Neural cell (in vitro differentiated cells): ENCODE measurements at regions not wholly inside any gene's neighbourhood (a gene's known extent, or its start where the extent isn't known, plus 50 kb on each side); places are given as distances from the start of the nearest gene placed in this dataset.

Source experiments
- H2AFZ ChIP-seq: fragments of 200-600, 300-800 bp; sonication (generic), shearing (Covaris generic); 2 replicates; pipeline ENCODE4 v1.6.0; 2014; ENCODE audit warnings: low read depth, mild to moderate bottlenecking, antibody characterized with exemption, low read length, moderate library complexity
- H3F3A ChIP-seq: fragments of 200-600 bp; shearing (Covaris generic); 2 replicates; pipeline ENCODE4 v1.6.1; 2016; ENCODE audit warnings: mild to moderate bottlenecking, moderate library complexity, mixed read lengths, antibody characterized with exemption, low read length; ENCODE audit not compliant: insufficient read depth, poor library complexity, severe bottlenecking
- H3K27ac ChIP-seq: fragments of 200-600, 300-800 bp; sonication (generic), shearing (Covaris generic); 2 replicates; pipeline ENCODE4 v1.5.1; 2014; ENCODE audit warnings: mild to moderate bottlenecking, low read length, moderate library complexity
- H3K27me3 ChIP-seq: fragments of 300-800, 200-600 bp; sonication (generic), shearing (Covaris generic); 2 replicates; pipeline ENCODE4 v1.6.0; 2014; ENCODE audit warnings: mild to moderate bottlenecking, low read depth, low read length, moderate library complexity; ENCODE audit not compliant: insufficient read depth
- H3K36me3 ChIP-seq: fragments of 300-800, 200-600 bp; sonication (generic), shearing (Covaris generic); 2 replicates; pipeline ENCODE4 v1.5.1; 2014; ENCODE audit warnings: mild to moderate bottlenecking, antibody characterized with exemption, low read length, moderate library complexity; ENCODE audit not compliant: insufficient read depth
- H3K4me2 ChIP-seq: fragments of 300-800, 200-600 bp; sonication (generic), shearing (Covaris generic); 2 replicates; pipeline ENCODE4 v1.6.0; 2014; ENCODE audit warnings: mild to moderate bottlenecking, low read length
- H3K4me3 ChIP-seq: fragments of 300-800, 200-600 bp; sonication (generic), shearing (Covaris generic); 2 replicates; pipeline ENCODE4 v1.5.1; 2014; ENCODE audit warnings: mild to moderate bottlenecking, low read length, moderate library complexity
- H3K79me2 ChIP-seq: fragments of 200-600 bp; shearing (Covaris generic); replicated peaks from 2 replicates; pipeline ENCODE4 v1.6.0; 2014; ENCODE audit warnings: mild to moderate bottlenecking, low read length, moderate library complexity; ENCODE audit not compliant: insufficient read depth
- H3K9ac ChIP-seq: fragments of 300-800, 200-600 bp; sonication (generic), shearing (Covaris generic); 2 replicates; pipeline ENCODE4 v1.6.1; 2016; ENCODE audit warnings: mild to moderate bottlenecking, low read length, mixed read lengths
- H3K9me2 ChIP-seq: fragments of 200-600 bp; shearing (Covaris generic); 2 replicates; pipeline ENCODE4 v1.6.1; 2016; ENCODE audit warnings: mild to moderate bottlenecking, low read length, mixed read lengths; ENCODE audit not compliant: insufficient read depth
- H3K9me3 ChIP-seq: fragments of 200-600, 300-800 bp; sonication (generic), shearing (Covaris generic); 2 replicates; pipeline ENCODE4 v1.6.1; 2016; ENCODE audit warnings: mild to moderate bottlenecking, mixed run types, low read length, moderate library complexity, mixed read lengths
- H4K20me1 ChIP-seq: fragments of 200-600 bp; shearing (Covaris generic); 2 replicates; pipeline ENCODE4 v1.6.1; 2016; ENCODE audit warnings: mild to moderate bottlenecking, mixed run types; ENCODE audit not compliant: insufficient read depth
- EP300 ChIP-seq: fragments of 450-650 bp; conservative IDR thresholded peaks from 2 replicates; pipeline ENCODE4 v1.6.1; 2014; ENCODE audit warnings: antibody characterized with exemption, mild to moderate bottlenecking, moderate library complexity; ENCODE audit not compliant: poor library complexity, severe bottlenecking
- EZH2 ChIP-seq: fragments of 200-600, 300-800 bp; shearing (Covaris generic), sonication (generic); IDR thresholded peaks from 2 replicates; pipeline ENCODE4 v1.6.1; 2014; ENCODE audit warnings: antibody characterized with exemption, low read length, borderline replicate concordance, mild to moderate bottlenecking; ENCODE audit not compliant: insufficient read depth, poor library complexity, severe bottlenecking
- MXI1 ChIP-seq: fragments of 450-650 bp; conservative IDR thresholded peaks from 2 replicates; pipeline ENCODE4 v1.6.1; 2014; ENCODE audit warnings: antibody characterized with exemption, mild to moderate bottlenecking; ENCODE audit not compliant: poor library complexity, severe bottlenecking
- POLR2AphosphoS5 ChIP-seq: IDR thresholded peaks from 2 replicates; pipeline ENCODE4 v1.6.1; 2012
- RAD21 ChIP-seq: fragments of 450-650 bp; conservative IDR thresholded peaks from 2 replicates; pipeline ENCODE4 v1.6.1; 2014; ENCODE audit warnings: antibody characterized with exemption, mild to moderate bottlenecking, moderate library complexity
- SMC3 ChIP-seq: fragments of 450-650 bp; conservative IDR thresholded peaks from 2 replicates; pipeline ENCODE4 v1.6.1; 2014; ENCODE audit warnings: antibody characterized with exemption, mild to moderate bottlenecking, moderate library complexity; ENCODE audit not compliant: poor library complexity
- TAF1 ChIP-seq: IDR thresholded peaks from 2 replicates; pipeline ENCODE4 v1.6.1; 2012; ENCODE audit warnings: low read depth
- TF ChIP-seq, protein P1 (sequence below): IDR thresholded peaks from 2 replicates; pipeline ENCODE4 v1.6.1; 2012; ENCODE audit warnings: borderline replicate concordance
- TF ChIP-seq, protein P2 (sequence below): fragments of 450-650 bp; IDR thresholded peaks from 2 replicates; pipeline ENCODE4 v1.5.1; 2014; ENCODE audit warnings: antibody characterized with exemption, mild to moderate bottlenecking, moderate library complexity; ENCODE audit not compliant: poor library complexity, severe bottlenecking

DNA sequence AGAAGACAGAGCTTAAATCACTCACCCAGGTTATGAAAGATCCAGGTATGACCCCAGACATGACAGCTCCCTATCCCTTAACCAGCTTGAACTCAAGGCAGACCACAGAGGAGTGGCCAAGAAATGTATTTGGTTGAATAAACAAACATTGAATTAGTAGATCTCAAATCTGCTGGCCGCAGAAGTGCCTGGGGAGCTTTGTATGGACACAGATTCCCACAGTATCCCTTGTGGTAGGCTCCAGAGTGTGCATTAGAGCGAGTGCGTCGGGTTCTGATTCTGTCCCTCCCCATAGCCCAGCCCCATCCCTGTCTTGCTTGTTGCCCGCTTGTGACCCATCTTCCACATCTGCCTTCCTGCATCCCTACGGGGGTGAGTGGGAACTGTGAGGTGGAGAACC lies 118.8 kb upstream of the FOXF1 start:
- Histone ChIP-seq H3K4me2 (no peak overlapping the region), H3K4me3 (no peak overlapping the region), H3K9me2 (no peaks in the 10 kb centered on the region), H4K20me1 (no peaks in the 10 kb centered on the region), H3K9ac (no peak overlapping the region), H3K36me3 (no peaks in the 10 kb centered on the region), H3K27ac (no peak overlapping the region), H2AFZ (no peak overlapping the region), H3F3A (no peaks in the 10 kb centered on the region), H3K79me2 (no peaks in the 10 kb centered on the region), H3K27me3 (no peaks in the 10 kb centered on the region), H3K9me3 (no peaks in the 10 kb centered on the region)
- TF ChIP-seq MXI1 (no peak), POLR2AphosphoS5 (no peak), EP300 (no peak), RAD21 (no peak), TAF1 (no peak), SMC3 (no peak), EZH2 (no peak)
- TF ChIP-seq, protein P1, sequence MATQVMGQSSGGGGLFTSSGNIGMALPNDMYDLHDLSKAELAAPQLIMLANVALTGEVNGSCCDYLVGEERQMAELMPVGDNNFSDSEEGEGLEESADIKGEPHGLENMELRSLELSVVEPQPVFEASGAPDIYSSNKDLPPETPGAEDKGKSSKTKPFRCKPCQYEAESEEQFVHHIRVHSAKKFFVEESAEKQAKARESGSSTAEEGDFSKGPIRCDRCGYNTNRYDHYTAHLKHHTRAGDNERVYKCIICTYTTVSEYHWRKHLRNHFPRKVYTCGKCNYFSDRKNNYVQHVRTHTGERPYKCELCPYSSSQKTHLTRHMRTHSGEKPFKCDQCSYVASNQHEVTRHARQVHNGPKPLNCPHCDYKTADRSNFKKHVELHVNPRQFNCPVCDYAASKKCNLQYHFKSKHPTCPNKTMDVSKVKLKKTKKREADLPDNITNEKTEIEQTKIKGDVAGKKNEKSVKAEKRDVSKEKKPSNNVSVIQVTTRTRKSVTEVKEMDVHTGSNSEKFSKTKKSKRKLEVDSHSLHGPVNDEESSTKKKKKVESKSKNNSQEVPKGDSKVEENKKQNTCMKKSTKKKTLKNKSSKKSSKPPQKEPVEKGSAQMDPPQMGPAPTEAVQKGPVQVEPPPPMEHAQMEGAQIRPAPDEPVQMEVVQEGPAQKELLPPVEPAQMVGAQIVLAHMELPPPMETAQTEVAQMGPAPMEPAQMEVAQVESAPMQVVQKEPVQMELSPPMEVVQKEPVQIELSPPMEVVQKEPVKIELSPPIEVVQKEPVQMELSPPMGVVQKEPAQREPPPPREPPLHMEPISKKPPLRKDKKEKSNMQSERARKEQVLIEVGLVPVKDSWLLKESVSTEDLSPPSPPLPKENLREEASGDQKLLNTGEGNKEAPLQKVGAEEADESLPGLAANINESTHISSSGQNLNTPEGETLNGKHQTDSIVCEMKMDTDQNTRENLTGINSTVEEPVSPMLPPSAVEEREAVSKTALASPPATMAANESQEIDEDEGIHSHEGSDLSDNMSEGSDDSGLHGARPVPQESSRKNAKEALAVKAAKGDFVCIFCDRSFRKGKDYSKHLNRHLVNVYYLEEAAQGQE = no peak
- TF ChIP-seq, protein P2, sequence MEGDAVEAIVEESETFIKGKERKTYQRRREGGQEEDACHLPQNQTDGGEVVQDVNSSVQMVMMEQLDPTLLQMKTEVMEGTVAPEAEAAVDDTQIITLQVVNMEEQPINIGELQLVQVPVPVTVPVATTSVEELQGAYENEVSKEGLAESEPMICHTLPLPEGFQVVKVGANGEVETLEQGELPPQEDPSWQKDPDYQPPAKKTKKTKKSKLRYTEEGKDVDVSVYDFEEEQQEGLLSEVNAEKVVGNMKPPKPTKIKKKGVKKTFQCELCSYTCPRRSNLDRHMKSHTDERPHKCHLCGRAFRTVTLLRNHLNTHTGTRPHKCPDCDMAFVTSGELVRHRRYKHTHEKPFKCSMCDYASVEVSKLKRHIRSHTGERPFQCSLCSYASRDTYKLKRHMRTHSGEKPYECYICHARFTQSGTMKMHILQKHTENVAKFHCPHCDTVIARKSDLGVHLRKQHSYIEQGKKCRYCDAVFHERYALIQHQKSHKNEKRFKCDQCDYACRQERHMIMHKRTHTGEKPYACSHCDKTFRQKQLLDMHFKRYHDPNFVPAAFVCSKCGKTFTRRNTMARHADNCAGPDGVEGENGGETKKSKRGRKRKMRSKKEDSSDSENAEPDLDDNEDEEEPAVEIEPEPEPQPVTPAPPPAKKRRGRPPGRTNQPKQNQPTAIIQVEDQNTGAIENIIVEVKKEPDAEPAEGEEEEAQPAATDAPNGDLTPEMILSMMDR = no peak

DNA sequence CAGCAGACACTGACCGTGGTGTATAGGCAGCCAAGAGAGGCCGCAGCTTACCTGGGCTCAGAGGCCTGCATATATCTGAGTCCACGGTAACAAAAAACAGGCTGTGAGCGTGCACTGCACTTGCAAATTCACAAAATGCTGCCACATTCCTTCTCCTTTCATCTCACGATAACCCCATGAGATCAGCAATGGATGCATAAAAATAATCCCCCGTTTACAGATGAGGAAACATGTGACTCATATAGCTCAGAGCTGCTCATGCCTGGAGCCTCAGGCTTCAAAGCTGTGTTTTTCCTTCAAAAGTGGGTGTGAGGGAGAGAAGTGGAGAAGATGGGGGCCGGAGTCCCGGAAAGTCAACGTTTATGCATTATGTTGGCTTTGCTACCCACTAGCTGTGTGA lies 118.3 kb upstream of the FOXF1 start:
- Histone ChIP-seq H3K9ac (no peak overlapping the region), H3K79me2 (no peaks in the 10 kb centered on the region), H3K4me3 (no peak overlapping the region), H3K27me3 (no peaks in the 10 kb centered on the region), H3K9me3 (no peaks in the 10 kb centered on the region), H4K20me1 (no peaks in the 10 kb centered on the region), H3F3A (no peaks in the 10 kb centered on the region), H3K36me3 (no peaks in the 10 kb centered on the region), H3K9me2 (no peaks in the 10 kb centered on the region), H3K27ac (no peak overlapping the region), H2AFZ (no peak overlapping the region), H3K4me2 (no peak overlapping the region)
- TF ChIP-seq POLR2AphosphoS5 (no peak), MXI1 (no peak), SMC3 (no peak), EZH2 (no peak), EP300 (no peak), RAD21 (no peak), TAF1 (no peak)
- TF ChIP-seq, protein P1 = no peak
- TF ChIP-seq, protein P2 = no peak
